ENCODE measurements at regions not wholly inside any gene's neighbourhood (a gene's known extent, or its start where the extent isn't known, plus 50 kb on each side); places are given as distances from the start of the nearest gene placed in this dataset.

DNA sequence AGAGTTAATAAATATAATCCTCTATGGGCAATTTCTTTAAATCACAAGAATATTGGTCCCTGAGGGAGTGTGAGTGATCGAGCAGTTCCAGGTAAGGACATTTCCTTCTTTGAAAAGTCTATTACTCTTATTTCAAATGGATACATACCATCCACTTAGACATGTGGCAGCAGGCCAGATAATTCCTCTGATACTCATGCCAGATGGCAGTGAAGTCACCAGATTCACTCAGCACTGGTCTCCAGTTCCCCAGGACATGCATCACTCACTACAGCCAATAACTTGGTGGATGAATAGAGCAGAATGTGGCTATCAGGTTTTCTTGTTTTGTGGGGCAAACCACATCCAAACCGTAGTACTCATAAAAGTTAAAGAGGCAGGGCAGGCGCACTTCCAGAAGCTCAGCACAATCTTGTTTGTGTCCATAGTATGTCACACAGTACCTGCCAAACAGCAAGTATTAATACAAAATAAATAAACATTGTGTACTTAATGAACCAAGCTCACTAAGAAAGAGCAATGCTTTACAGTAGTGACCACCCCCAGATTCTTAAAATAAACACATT is 74.2 kb upstream of the CD53 start:
- TF ChIP-seq, protein P1, sequence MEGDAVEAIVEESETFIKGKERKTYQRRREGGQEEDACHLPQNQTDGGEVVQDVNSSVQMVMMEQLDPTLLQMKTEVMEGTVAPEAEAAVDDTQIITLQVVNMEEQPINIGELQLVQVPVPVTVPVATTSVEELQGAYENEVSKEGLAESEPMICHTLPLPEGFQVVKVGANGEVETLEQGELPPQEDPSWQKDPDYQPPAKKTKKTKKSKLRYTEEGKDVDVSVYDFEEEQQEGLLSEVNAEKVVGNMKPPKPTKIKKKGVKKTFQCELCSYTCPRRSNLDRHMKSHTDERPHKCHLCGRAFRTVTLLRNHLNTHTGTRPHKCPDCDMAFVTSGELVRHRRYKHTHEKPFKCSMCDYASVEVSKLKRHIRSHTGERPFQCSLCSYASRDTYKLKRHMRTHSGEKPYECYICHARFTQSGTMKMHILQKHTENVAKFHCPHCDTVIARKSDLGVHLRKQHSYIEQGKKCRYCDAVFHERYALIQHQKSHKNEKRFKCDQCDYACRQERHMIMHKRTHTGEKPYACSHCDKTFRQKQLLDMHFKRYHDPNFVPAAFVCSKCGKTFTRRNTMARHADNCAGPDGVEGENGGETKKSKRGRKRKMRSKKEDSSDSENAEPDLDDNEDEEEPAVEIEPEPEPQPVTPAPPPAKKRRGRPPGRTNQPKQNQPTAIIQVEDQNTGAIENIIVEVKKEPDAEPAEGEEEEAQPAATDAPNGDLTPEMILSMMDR (IDR thresholded peaks at IDR 0.05), result no peak
- TF ChIP-seq POLR2A (IDR thresholded peaks at IDR 0.05), result no peak

All from body of pancreas (tissue), 4 donors.